IMR-90 (cell line): ENCODE measurements at regions not wholly inside any gene's neighbourhood (a gene's known extent, or its start where the extent isn't known, plus 50 kb on each side); places are given as distances from the start of the nearest gene placed in this dataset.

Experiments
- ATAC-seq: fragments of 200-7000 bp; cut with Tn5 transposase; 2 replicates; pipeline ENCODE4 v1.9.1; 2020; ENCODE audit warnings: low read depth, mild to moderate bottlenecking, moderate library complexity
- BruUV-seq: library from RNA; stranded (reverse); fragments of 400-500 nt; replicated peaks from 2 replicates; lab custom pipeline; 2021; lab: Mats Ljungman, UMichigan
- CTCF ChIA-PET: fragments of 300-600 bp; formaldehyde crosslinking; extraction: SDS; loops from one replicate; lab custom pipeline; 2021; ENCODE audit warnings: antibody characterized with exemption; lab: Yijun Ruan, JAX
- POLR2A ChIA-PET: fragments of 300-600 bp; sonication (Branson Sonifier 250); formaldehyde crosslinking; loops from one replicate; lab custom pipeline; 2022; ENCODE audit warnings: antibody characterized with exemption; ENCODE audit not compliant: unreplicated experiment; lab: Charles Lee
- DNase-seq: peaks from one replicate; pipeline ENCODE4 v3.0.0; 2013
- H2AFZ ChIP-seq: replicated peaks from 2 replicates; pipeline ENCODE3; 2013; ENCODE audit warnings: low read length, mild to moderate bottlenecking; ENCODE audit not compliant: poor library complexity
- H2AK5ac ChIP-seq: 2 replicates; pipeline ENCODE4 v1.6.1; 2013; ENCODE audit warnings: low read depth, low read length, inconsistent platforms
- H2AK9ac ChIP-seq: replicated peaks from 2 replicates; pipeline ENCODE3; 2013; ENCODE audit warnings: mild to moderate bottlenecking, low read depth, low read length, moderate library complexity; ENCODE audit not compliant: poor library complexity
- H2BK120ac ChIP-seq: 2 replicates; pipeline ENCODE4 v1.6.1; 2013; ENCODE audit warnings: low read depth, low read length, inconsistent platforms
- H2BK15ac ChIP-seq: 3 replicates; pipeline ENCODE4 v1.6.1; 2013; ENCODE audit warnings: low read depth, low read length, inconsistent platforms
- H2BK20ac ChIP-seq: 2 replicates; pipeline ENCODE4 v1.6.1; 2013; ENCODE audit warnings: low read depth, mild to moderate bottlenecking, inconsistent platforms, low read length, moderate library complexity
- H2BK5ac ChIP-seq: 2 replicates; pipeline ENCODE4 v1.6.1; 2013; ENCODE audit warnings: mild to moderate bottlenecking, low read depth, low read length, inconsistent platforms; ENCODE audit not compliant: poor library complexity, severe bottlenecking
- H3K14ac ChIP-seq: replicated peaks from 2 replicates; pipeline ENCODE4 v1.6.1; 2013; ENCODE audit warnings: low read depth, low read length, inconsistent platforms
- H3K18ac ChIP-seq: 2 replicates; pipeline ENCODE4 v1.6.1; 2013; ENCODE audit warnings: low read depth, low read length, control low read depth
- H3K23ac ChIP-seq: 2 replicates; pipeline ENCODE4 v1.6.1; 2013; ENCODE audit warnings: low read depth, low read length, inconsistent platforms
- H3K27ac ChIP-seq: 2 replicates; pipeline ENCODE4 v1.5.1; 2013; ENCODE audit warnings: mild to moderate bottlenecking, control low read depth, low read length; ENCODE audit not compliant: insufficient read depth
- H3K27me3 ChIP-seq: 2 replicates; pipeline ENCODE4 v1.6.1; 2013; ENCODE audit warnings: low read length; ENCODE audit not compliant: control insufficient read depth, insufficient read depth
- H3K36me3 ChIP-seq: 2 replicates; pipeline ENCODE4 v1.6.1; 2013; ENCODE audit warnings: low read length, mixed read lengths; ENCODE audit not compliant: control insufficient read depth, insufficient read depth
- H3K4ac ChIP-seq: 2 replicates; pipeline ENCODE4 v1.6.1; 2013; ENCODE audit warnings: low read depth, low read length, inconsistent platforms
- H3K4me1 ChIP-seq: 2 replicates; pipeline ENCODE4 v1.6.1; 2013; ENCODE audit warnings: low read length, mixed read lengths; ENCODE audit not compliant: control insufficient read depth, insufficient read depth
- H3K4me2 ChIP-seq: 2 replicates; pipeline ENCODE4 v1.6.1; 2013; ENCODE audit warnings: low read depth, mild to moderate bottlenecking, control low read depth, low read length, moderate library complexity
- H3K4me3 ChIP-seq: 2 replicates; pipeline ENCODE4 v1.5.1; 2013; ENCODE audit warnings: low read depth, mild to moderate bottlenecking, control low read depth, low read length, moderate library complexity; ENCODE audit not compliant: insufficient read depth
- H3K56ac ChIP-seq: 2 replicates; pipeline ENCODE4 v1.6.1; 2013; ENCODE audit warnings: low read length, inconsistent platforms; ENCODE audit not compliant: insufficient read depth; ENCODE audit errors: extremely low read depth
- H3K79me1 ChIP-seq, 2 experiments: 2 replicates each; pipeline ENCODE4 v1.6.1; 2013; ENCODE audit warnings: low read length in 2 of 2, inconsistent platforms in 1 of 2, low read depth in 1 of 2
- H3K9ac ChIP-seq: 2 replicates; pipeline ENCODE4 v1.6.1; 2013; ENCODE audit warnings: low read depth, low read length, control low read depth
- H3K9me1 ChIP-seq: 2 replicates; pipeline ENCODE4 v1.6.1; 2013; ENCODE audit warnings: low read length, inconsistent platforms; ENCODE audit not compliant: insufficient read depth
- H3K9me3 ChIP-seq: 2 replicates; pipeline ENCODE4 v1.6.1; 2013; ENCODE audit warnings: low read length; ENCODE audit not compliant: control insufficient read depth, insufficient read depth
- H4K20me1 ChIP-seq: 2 replicates; pipeline ENCODE4 v1.6.1; 2013; ENCODE audit warnings: low read length, inconsistent platforms; ENCODE audit not compliant: insufficient read depth
- H4K5ac ChIP-seq: 2 replicates; pipeline ENCODE4 v1.6.1; 2013; ENCODE audit warnings: mild to moderate bottlenecking, low read depth, low read length, control low read depth
- H4K8ac ChIP-seq, 2 experiments: 2 replicates each; pipeline ENCODE4 v1.6.1; 2013; ENCODE audit warnings: low read depth in 2 of 2, low read length in 2 of 2, control low read depth in 1 of 2, inconsistent platforms in 1 of 2
- H4K91ac ChIP-seq: 2 replicates; pipeline ENCODE4 v1.6.1; 2013; ENCODE audit warnings: low read depth, low read length, inconsistent platforms; ENCODE audit not compliant: insufficient read depth
- MAZ ChIP-seq: IDR thresholded peaks from 2 replicates; pipeline ENCODE4 v1.6.1; 2012; ENCODE audit warnings: low read depth, mild to moderate bottlenecking, low read length, improper control_type of control experiment, moderate library complexity, borderline replicate concordance
- RCOR1 ChIP-seq: IDR thresholded peaks from 2 replicates; pipeline ENCODE4 v1.6.1; 2012; ENCODE audit warnings: mild to moderate bottlenecking, low read length, improper control_type of control experiment; ENCODE audit not compliant: insufficient replicate concordance
- WGBS, 2 experiments: methylation state at CpG; one replicate each; pipeline versions ENCODE4 v1.1.5 to v1.1.7; 2013; ENCODE audit warnings: missing lambda C conversion rate in 2 of 2; ENCODE audit not compliant: insufficient read length in 1 of 2; ENCODE audit errors: extremely low coverage in 2 of 2; 5-methylcytosine and 5-hydroxymethylcytosine counted together
- dilution Hi-C: fragments of 300-500 bp; cut with HindIII; formaldehyde crosslinking; loops from one replicate; pipeline ENCODE4 v1.14.3; 2018; ENCODE audit warnings: low sequenced_read_pairs; ENCODE audit not compliant: unreplicated experiment
- in situ Hi-C: fragments of 300-500 bp; cut with MboI; formaldehyde crosslinking; loops from 3 replicates; pipeline ENCODE4 v1.14.3; 2019; ENCODE audit warnings: low sequenced_read_pairs, inconsistent platforms, mixed read lengths
- intact Hi-C: fragments of 100-400 bp; cut with micrococcal nuclease; formaldehyde crosslinking; loops from 2 replicates; pipeline ENCODE4 v1.10.0; 2022

- no peak for ATAC-seq
- intact Hi-C loops = no loop called here
Measured at GRCh38 chr5:56367748-56368147, 134.6 kb upstream of the ANKRD55 start.

More at GRCh38 chr5:56367748-56368147, 134.6 kb upstream of the ANKRD55 start:
- POLR2A ChIA-PET = no interaction called here
- no peaks in the 10 kb centered on the region; the same call in 1 of the 2 replicates for H3K9me1 ChIP-seq
- WGBS, 2 experiments = 100% methylated on average over 2 of the region's 2 CpGs; no CpG with 5 or more reads in 1 of the 2 experiments
- H2AK5ac ChIP-seq = no peak overlapping the region
- no peak overlapping the region for H3K27ac ChIP-seq
- H3K4me2 ChIP-seq = no peak overlapping the region
- H3K4ac ChIP-seq = no peak overlapping the region
- no peaks in the 10 kb centered on the region for H4K20me1 ChIP-seq
- H3K36me3 ChIP-seq = no peaks in the 10 kb centered on the region
- H3K4me3 ChIP-seq = no peak overlapping the region
- no peak overlapping the region for H2AFZ ChIP-seq
- no peak overlapping the region for H2BK20ac ChIP-seq
- H2BK120ac ChIP-seq = no peak overlapping the region
- in situ Hi-C loops (no loop called here), dilution Hi-C loops (no loop called here)
- no peaks in the 10 kb centered on the region for H3K27me3 ChIP-seq
- no peak overlapping the region for H3K23ac ChIP-seq
- H3K4me1 ChIP-seq = no peaks in the 10 kb centered on the region
- no peak overlapping the region for H4K91ac ChIP-seq
- no peak overlapping the region for H2BK15ac ChIP-seq
- no peak overlapping the region for H4K5ac ChIP-seq
- H3K79me1 ChIP-seq = no peaks in the 10 kb centered on the region
- no peak overlapping the region for H3K56ac ChIP-seq
- TF ChIP-seq RCOR1 (no peak), MAZ (no peak)
- H3K18ac ChIP-seq = no peak overlapping the region
- H2AK9ac ChIP-seq = no peak overlapping the region
- no TSS peak for BruUV-seq
- no peaks in the 10 kb centered on the region for H3K9me3 ChIP-seq
- DNase-seq = no peak
- CTCF ChIA-PET = interaction anchor here (0.8 kb wide), 1 partner anchor 84 kb away, joined by 3 read pairs; no protein-coding TSS in a partner anchor
- H3K14ac ChIP-seq = no peak overlapping the region
- no peak overlapping the region for H4K8ac ChIP-seq
- no peak overlapping the region for H3K9ac ChIP-seq
- no peak overlapping the region for H2BK5ac ChIP-seq
